HEK293 (cell line): ENCODE measurements at regions not wholly inside any gene's neighbourhood (a gene's known extent, or its start where the extent isn't known, plus 50 kb on each side); places are given as distances from the start of the nearest gene placed in this dataset.

ENCODE experiments used
- CTCF ChIA-PET: fragments of 350-600 bp; formaldehyde crosslinking; extraction: SDS; loops from one replicate; lab custom pipeline; 2021; ENCODE audit warnings: antibody characterized with exemption; lab: Yijun Ruan, JAX
- POLR2A ChIA-PET: fragments of 300-600 bp; formaldehyde crosslinking; extraction: SDS; loops from one replicate; lab custom pipeline; 2020; ENCODE audit warnings: antibody characterized with exemption, inconsistent platforms; lab: Yijun Ruan, JAX
- H3K27ac ChIP-seq: fragments of 200-500 bp; sonication (Bioruptor generic); 2 replicates; pipeline ENCODE4 v1.5.1; 2014; ENCODE audit warnings: low read depth, low read length, control low read depth, inconsistent platforms; ENCODE audit errors: extremely low read depth
- H3K36me3 ChIP-seq, 2 experiments: fragments of 200-500 bp in 1 of 2; sonication (Bioruptor generic) in 1 of 2; 1 replicate in 1 of 2; 2 replicates in 1 of 2; pipeline ENCODE4 v1.5.1; 2014 to 2017; ENCODE audit warnings: inconsistent platforms in 2 of 2, low read length in 2 of 2; ENCODE audit not compliant: control insufficient read depth in 2 of 2, insufficient read depth in 1 of 2
- H3K4me1 ChIP-seq: fragments of 200-500 bp; sonication (Bioruptor generic); 2 replicates; pipeline ENCODE4 v1.5.1; 2014; ENCODE audit warnings: mild to moderate bottlenecking, low read length, inconsistent platforms; ENCODE audit not compliant: control insufficient read depth, insufficient read depth
- H3K4me3 ChIP-seq: 2 replicates; pipeline ENCODE4 v1.5.1; 2011; ENCODE audit warnings: low read depth, mild to moderate bottlenecking, control low read depth, low read length, moderate library complexity
- H3K9me3 ChIP-seq: fragments of 200-500 bp; sonication (Bioruptor generic); 2 replicates; pipeline ENCODE4 v1.5.1; 2014; ENCODE audit warnings: low read depth, low read length, inconsistent platforms; ENCODE audit not compliant: control insufficient read depth, insufficient read depth
- GLIS2 ChIP-seq: fragments of 450-650 bp; formaldehyde crosslinking; IDR thresholded peaks from 2 replicates; pipeline ENCODE4 v1.5.1; 2016; ENCODE audit warnings: missing biosample characterization, missing genetic modification characterization
- KLF17 ChIP-seq: fragments of 450-650 bp; formaldehyde crosslinking; IDR thresholded peaks from 2 replicates; pipeline ENCODE4 v1.5.1; 2016; ENCODE audit warnings: missing biosample characterization, missing genetic modification characterization
- KLF9 ChIP-seq: fragments of 450-650 bp; formaldehyde crosslinking; IDR thresholded peaks from 2 replicates; pipeline ENCODE4 v1.5.1; 2016; ENCODE audit warnings: missing biosample characterization, missing genetic modification characterization, low read depth
- SCRT2 ChIP-seq: fragments of 450-650 bp; formaldehyde crosslinking; IDR thresholded peaks from 2 replicates; pipeline ENCODE4 v1.5.1; 2016; ENCODE audit warnings: missing biosample characterization, missing genetic modification characterization
- ZBTB11 ChIP-seq: fragments of 450-650 bp; formaldehyde crosslinking; conservative IDR thresholded peaks from 2 replicates; pipeline ENCODE4 v1.5.1; 2016; ENCODE audit warnings: low read depth, missing biosample characterization, missing genetic modification characterization
- ZFP69B ChIP-seq: fragments of 450-650 bp; formaldehyde crosslinking; IDR thresholded peaks from 2 replicates; pipeline ENCODE4 v1.5.1; 2016; ENCODE audit warnings: missing biosample characterization, missing genetic modification characterization
- ZNF10 ChIP-seq: fragments of 450-650 bp; formaldehyde crosslinking; IDR thresholded peaks from 2 replicates; pipeline ENCODE4 v1.5.1; 2017; ENCODE audit warnings: missing biosample characterization, missing genetic modification characterization
- ZNF112 ChIP-seq: fragments of 450-650 bp; formaldehyde crosslinking; IDR thresholded peaks from 2 replicates; pipeline ENCODE4 v1.5.0; 2017; ENCODE audit warnings: missing biosample characterization, missing genetic modification characterization
- ZNF18 ChIP-seq: fragments of 450-650 bp; formaldehyde crosslinking; IDR thresholded peaks from 2 replicates; pipeline ENCODE4 v1.5.1; 2016; ENCODE audit warnings: missing biosample characterization, missing genetic modification characterization
- ZNF23 ChIP-seq: fragments of 450-650 bp; formaldehyde crosslinking; IDR thresholded peaks from 2 replicates; pipeline ENCODE4 v1.5.1; 2016; ENCODE audit warnings: missing biosample characterization, missing genetic modification characterization, borderline replicate concordance
- ZNF449 ChIP-seq: fragments of 450-650 bp; formaldehyde crosslinking; IDR thresholded peaks from 2 replicates; pipeline ENCODE4 v1.5.1; 2017; ENCODE audit warnings: missing biosample characterization, mild to moderate bottlenecking, missing genetic modification characterization, moderate library complexity
- ZNF518A ChIP-seq: fragments of 450-650 bp; formaldehyde crosslinking; conservative IDR thresholded peaks from 2 replicates; pipeline ENCODE4 v1.5.1; 2016; ENCODE audit warnings: low read depth, missing biosample characterization, missing genetic modification characterization
- ZNF530 ChIP-seq: fragments of 450-650 bp; formaldehyde crosslinking; IDR thresholded peaks from 2 replicates; pipeline ENCODE4 v1.5.1; 2016; ENCODE audit warnings: low read depth, missing biosample characterization, missing genetic modification characterization
- ZNF558 ChIP-seq: fragments of 450-650 bp; formaldehyde crosslinking; IDR thresholded peaks from 2 replicates; pipeline ENCODE4 v1.5.1; 2016; ENCODE audit warnings: missing biosample characterization, missing genetic modification characterization
- ZNF561 ChIP-seq: fragments of 450-650 bp; IDR thresholded peaks from 2 replicates; pipeline ENCODE4 v1.5.1; 2018; ENCODE audit warnings: missing biosample characterization, missing genetic modification characterization, borderline replicate concordance
- ZNF654 ChIP-seq: fragments of 450-650 bp; formaldehyde crosslinking; IDR thresholded peaks from 2 replicates; pipeline ENCODE4 v1.5.1; 2016; ENCODE audit warnings: low read depth, missing biosample characterization, missing genetic modification characterization
- ZNF664 ChIP-seq: fragments of 450-650 bp; formaldehyde crosslinking; IDR thresholded peaks from 2 replicates; pipeline ENCODE4 v1.5.1; 2016; ENCODE audit warnings: missing biosample characterization, missing genetic modification characterization
- ZNF704 ChIP-seq: fragments of 450-650 bp; formaldehyde crosslinking; IDR thresholded peaks from 2 replicates; pipeline ENCODE4 v1.5.1; 2016; ENCODE audit warnings: missing biosample characterization, missing genetic modification characterization
- ZNF776 ChIP-seq: fragments of 450-650 bp; formaldehyde crosslinking; IDR thresholded peaks from 2 replicates; pipeline ENCODE4 v1.5.0; 2017; ENCODE audit warnings: missing biosample characterization, missing genetic modification characterization, borderline replicate concordance

- TF ChIP-seq ZBTB11 (tag by site-specific recombination) (no peak), ZNF449 (tag by site-specific recombination) (no peak), ZNF112 (tag by site-specific recombination) (no peak), ZNF654 (tag by site-specific recombination) (no peak), ZFP69B (tag by site-specific recombination) (no peak)
These were observed 322.5 kb downstream of the AJAP1 start (continued) for GRCh38 chr1:4976859-4977440.

- POLR2A ChIA-PET: no interaction called here
These were observed 321.4 kb downstream of the AJAP1 start for GRCh38 chr1:4975856-4976255.

More at GRCh38 chr1:4975856-4976255, 321.4 kb downstream of the AJAP1 start:
- no peaks in the 10 kb centered on the region for H3K4me1 ChIP-seq
- H3K4me3 ChIP-seq: no peak overlapping the region
- H3K27ac ChIP-seq: no peak overlapping the region
- CTCF ChIA-PET: no interaction called here
- no peak for TF ChIP-seq ZNF664
- no peak for TF ChIP-seq ZNF518A
- TF ChIP-seq KLF9 (tag by site-specific recombination): no peak
- TF ChIP-seq ZNF776 (tag by site-specific recombination): no peak
- no peak for TF ChIP-seq ZNF558
- TF ChIP-seq SCRT2: no peak
- no peak for TF ChIP-seq ZNF561 (tag by site-specific recombination)
- no peak for TF ChIP-seq KLF17
- TF ChIP-seq ZNF23: no peak
- no peak for TF ChIP-seq ZNF10 (tag by site-specific recombination)
- no peak for TF ChIP-seq ZNF530
- no peak for TF ChIP-seq GLIS2 (tag by site-specific recombination)
- no peak for TF ChIP-seq ZNF704 (tag by site-specific recombination)
- TF ChIP-seq ZNF18 (tag by site-specific recombination): no peak
- H3K36me3 ChIP-seq: no peaks in the 10 kb centered on the region
- H3K9me3 ChIP-seq: no peaks in the 10 kb centered on the region
